Panc1 (cell line): ENCODE measurements at regions not wholly inside any gene's neighbourhood (a gene's known extent, or its start where the extent isn't known, plus 50 kb on each side); places are given as distances from the start of the nearest gene placed in this dataset.

Source experiments
- REST ChIP-seq, 2 experiments: IDR thresholded peaks; 2 replicates each; pipeline ENCODE4 v1.6.1; 2011 to 2012; ENCODE audit warnings: low read depth in 2 of 2, control low read depth in 1 of 2, low read length in 1 of 2, mild to moderate bottlenecking in 1 of 2, moderate library complexity in 1 of 2; ENCODE audit not compliant: insufficient read depth in 1 of 2
- SIN3A ChIP-seq: IDR thresholded peaks from 2 replicates; pipeline ENCODE4 v1.6.1; 2012; ENCODE audit warnings: low read depth, mild to moderate bottlenecking, low read length, moderate library complexity, borderline replicate concordance; ENCODE audit not compliant: insufficient read depth
- TF ChIP-seq, protein P1 (sequence below): fragments of 450-650 bp; IDR thresholded peaks from 2 replicates; pipeline ENCODE4 v1.5.1; 2017; ENCODE audit warnings: mild to moderate bottlenecking

DNA sequence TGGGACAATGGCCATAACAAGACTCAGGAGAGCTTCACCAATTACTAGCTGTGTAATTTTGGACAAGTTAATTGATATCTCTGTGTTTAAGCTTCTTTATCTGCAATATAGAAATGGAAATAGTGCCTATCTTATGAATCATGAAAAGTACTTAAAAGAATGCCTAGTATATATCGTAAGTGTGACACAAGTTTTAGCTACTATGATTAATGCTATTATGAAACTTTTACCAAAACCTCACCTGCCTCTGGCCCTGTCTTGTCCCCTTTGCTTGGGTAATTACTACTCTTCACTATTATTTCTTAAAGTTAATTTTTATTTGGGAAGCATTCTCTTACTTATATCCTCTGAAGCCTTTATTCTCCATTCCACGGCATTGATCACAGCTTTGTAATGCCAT, 75.0 kb upstream of the NETO1 start:
- TF ChIP-seq, protein P1, sequence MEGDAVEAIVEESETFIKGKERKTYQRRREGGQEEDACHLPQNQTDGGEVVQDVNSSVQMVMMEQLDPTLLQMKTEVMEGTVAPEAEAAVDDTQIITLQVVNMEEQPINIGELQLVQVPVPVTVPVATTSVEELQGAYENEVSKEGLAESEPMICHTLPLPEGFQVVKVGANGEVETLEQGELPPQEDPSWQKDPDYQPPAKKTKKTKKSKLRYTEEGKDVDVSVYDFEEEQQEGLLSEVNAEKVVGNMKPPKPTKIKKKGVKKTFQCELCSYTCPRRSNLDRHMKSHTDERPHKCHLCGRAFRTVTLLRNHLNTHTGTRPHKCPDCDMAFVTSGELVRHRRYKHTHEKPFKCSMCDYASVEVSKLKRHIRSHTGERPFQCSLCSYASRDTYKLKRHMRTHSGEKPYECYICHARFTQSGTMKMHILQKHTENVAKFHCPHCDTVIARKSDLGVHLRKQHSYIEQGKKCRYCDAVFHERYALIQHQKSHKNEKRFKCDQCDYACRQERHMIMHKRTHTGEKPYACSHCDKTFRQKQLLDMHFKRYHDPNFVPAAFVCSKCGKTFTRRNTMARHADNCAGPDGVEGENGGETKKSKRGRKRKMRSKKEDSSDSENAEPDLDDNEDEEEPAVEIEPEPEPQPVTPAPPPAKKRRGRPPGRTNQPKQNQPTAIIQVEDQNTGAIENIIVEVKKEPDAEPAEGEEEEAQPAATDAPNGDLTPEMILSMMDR, result no peak
- TF ChIP-seq REST (IDR thresholded peaks at IDR 0.05; ENCODE audit: insufficient read depth in 1 of 2, low read depth in 2 of 2, low read length in 1 of 2) (no peak), SIN3A (no peak)
